Body of pancreas (tissue), 4 donors: ENCODE measurements at regions not wholly inside any gene's neighbourhood (a gene's known extent, or its start where the extent isn't known, plus 50 kb on each side); places are given as distances from the start of the nearest gene placed in this dataset.
"Not testable (repeated sequence)": the region's sequence is repeated elsewhere in the genome, so short reads cannot be mapped to it uniquely, and the experiment has no call there.

Experiments used
- POLR2A ChIP-seq, 3 donors: fragments of 450-650 bp; IDR thresholded peaks; one replicate each; pipeline ENCODE4 v1.6.1; 2016; ENCODE audit warnings: antibody characterized with exemption in 3 of 3, mild to moderate bottlenecking in 2 of 3
- TF ChIP-seq, protein P1 (sequence below), 7 experiments: fragments of 450-650 bp in 4 of 7; fragments of 200-600 bp in 3 of 7; sonication (generic) in 3 of 7; IDR thresholded peaks; one replicate each; pipeline ENCODE4 v1.5.1; 2016 to 2019; ENCODE audit warnings: antibody characterized with exemption in 7 of 7

DNA sequence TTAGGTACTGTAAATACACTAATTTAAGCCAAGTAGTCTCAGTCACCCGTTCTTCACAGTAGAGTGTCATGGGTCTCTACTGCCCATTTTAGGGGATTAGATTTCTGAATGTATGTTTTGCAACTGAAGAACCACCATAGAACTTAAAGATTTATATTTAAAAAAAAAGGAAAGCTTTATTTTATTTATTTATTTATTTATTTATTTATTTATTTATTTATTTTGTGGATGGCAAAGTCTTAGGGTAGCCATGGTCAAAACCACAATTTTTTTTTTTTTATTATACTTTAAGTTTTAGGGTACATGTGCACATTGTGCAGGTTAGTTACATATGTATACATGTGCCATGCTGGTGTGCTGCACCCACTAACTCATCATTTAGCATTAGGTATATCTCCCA, 960.4 kb upstream of the COX7C start:
- TF ChIP-seq, protein P1, sequence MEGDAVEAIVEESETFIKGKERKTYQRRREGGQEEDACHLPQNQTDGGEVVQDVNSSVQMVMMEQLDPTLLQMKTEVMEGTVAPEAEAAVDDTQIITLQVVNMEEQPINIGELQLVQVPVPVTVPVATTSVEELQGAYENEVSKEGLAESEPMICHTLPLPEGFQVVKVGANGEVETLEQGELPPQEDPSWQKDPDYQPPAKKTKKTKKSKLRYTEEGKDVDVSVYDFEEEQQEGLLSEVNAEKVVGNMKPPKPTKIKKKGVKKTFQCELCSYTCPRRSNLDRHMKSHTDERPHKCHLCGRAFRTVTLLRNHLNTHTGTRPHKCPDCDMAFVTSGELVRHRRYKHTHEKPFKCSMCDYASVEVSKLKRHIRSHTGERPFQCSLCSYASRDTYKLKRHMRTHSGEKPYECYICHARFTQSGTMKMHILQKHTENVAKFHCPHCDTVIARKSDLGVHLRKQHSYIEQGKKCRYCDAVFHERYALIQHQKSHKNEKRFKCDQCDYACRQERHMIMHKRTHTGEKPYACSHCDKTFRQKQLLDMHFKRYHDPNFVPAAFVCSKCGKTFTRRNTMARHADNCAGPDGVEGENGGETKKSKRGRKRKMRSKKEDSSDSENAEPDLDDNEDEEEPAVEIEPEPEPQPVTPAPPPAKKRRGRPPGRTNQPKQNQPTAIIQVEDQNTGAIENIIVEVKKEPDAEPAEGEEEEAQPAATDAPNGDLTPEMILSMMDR (IDR thresholded peaks at IDR 0.05): not testable (repeated sequence)
- not testable (repeated sequence) for TF ChIP-seq POLR2A (IDR thresholded peaks at IDR 0.05)
